ENCODE measurements at regions not wholly inside any gene's neighbourhood (a gene's known extent, or its start where the extent isn't known, plus 50 kb on each side); places are given as distances from the start of the nearest gene placed in this dataset.

- TF ChIP-seq, protein P1, sequence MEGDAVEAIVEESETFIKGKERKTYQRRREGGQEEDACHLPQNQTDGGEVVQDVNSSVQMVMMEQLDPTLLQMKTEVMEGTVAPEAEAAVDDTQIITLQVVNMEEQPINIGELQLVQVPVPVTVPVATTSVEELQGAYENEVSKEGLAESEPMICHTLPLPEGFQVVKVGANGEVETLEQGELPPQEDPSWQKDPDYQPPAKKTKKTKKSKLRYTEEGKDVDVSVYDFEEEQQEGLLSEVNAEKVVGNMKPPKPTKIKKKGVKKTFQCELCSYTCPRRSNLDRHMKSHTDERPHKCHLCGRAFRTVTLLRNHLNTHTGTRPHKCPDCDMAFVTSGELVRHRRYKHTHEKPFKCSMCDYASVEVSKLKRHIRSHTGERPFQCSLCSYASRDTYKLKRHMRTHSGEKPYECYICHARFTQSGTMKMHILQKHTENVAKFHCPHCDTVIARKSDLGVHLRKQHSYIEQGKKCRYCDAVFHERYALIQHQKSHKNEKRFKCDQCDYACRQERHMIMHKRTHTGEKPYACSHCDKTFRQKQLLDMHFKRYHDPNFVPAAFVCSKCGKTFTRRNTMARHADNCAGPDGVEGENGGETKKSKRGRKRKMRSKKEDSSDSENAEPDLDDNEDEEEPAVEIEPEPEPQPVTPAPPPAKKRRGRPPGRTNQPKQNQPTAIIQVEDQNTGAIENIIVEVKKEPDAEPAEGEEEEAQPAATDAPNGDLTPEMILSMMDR (IDR thresholded peaks at IDR 0.05 in 2 of 3, conservative IDR thresholded peaks at IDR 0.05 in 1 of 3; ENCODE audit: insufficient read depth in 2 of 3, low read depth in 1 of 3, low read length in 3 of 3) = no peak
- TF ChIP-seq POLR2A (conservative IDR thresholded peaks at IDR 0.05) = no peak
- no peak for TF ChIP-seq SP1 (CRISPR knock-in tag; IDR thresholded peaks at IDR 0.05)
- TF ChIP-seq CREB1 (IDR thresholded peaks at IDR 0.05) = no peak
- no peak for TF ChIP-seq CREB1 (CRISPR knock-in tag; IDR thresholded peaks at IDR 0.05)
- TF ChIP-seq CCNT2 (IDR thresholded peaks at IDR 0.05; ENCODE audit: borderline replicate concordance, extremely low read depth, insufficient read length, low read depth, low read length) = no peak
- TF ChIP-seq NFYB (IDR thresholded peaks at IDR 0.05; ENCODE audit: extremely low read depth, insufficient read length) = no peak
- no peak for TF ChIP-seq GABPA (tag; conservative IDR thresholded peaks at IDR 0.05; ENCODE audit: low read depth)
- TF ChIP-seq TBP (optimal IDR thresholded peaks at IDR 0.05; ENCODE audit: low read depth, low read length) = no peak
- TF ChIP-seq SIRT6 (IDR thresholded peaks at IDR 0.05; ENCODE audit: low read depth, low read length) = no peak
These were observed 55.6 kb upstream of the RGS7 start for GRCh38 chr1:241412646-241413045.

Data from K562 (cell line).